NCI-H748 treated with DMSO at 0.1 percent for 48 hours (cell line): ENCODE measurements at regions not wholly inside any gene's neighbourhood (a gene's known extent, or its start where the extent isn't known, plus 50 kb on each side); places are given as distances from the start of the nearest gene placed in this dataset.

Experiments used
- DNase-seq: peaks from one replicate; lab custom pipeline; 2025; lab: John Stamatoyannopoulos, UW

DNA sequence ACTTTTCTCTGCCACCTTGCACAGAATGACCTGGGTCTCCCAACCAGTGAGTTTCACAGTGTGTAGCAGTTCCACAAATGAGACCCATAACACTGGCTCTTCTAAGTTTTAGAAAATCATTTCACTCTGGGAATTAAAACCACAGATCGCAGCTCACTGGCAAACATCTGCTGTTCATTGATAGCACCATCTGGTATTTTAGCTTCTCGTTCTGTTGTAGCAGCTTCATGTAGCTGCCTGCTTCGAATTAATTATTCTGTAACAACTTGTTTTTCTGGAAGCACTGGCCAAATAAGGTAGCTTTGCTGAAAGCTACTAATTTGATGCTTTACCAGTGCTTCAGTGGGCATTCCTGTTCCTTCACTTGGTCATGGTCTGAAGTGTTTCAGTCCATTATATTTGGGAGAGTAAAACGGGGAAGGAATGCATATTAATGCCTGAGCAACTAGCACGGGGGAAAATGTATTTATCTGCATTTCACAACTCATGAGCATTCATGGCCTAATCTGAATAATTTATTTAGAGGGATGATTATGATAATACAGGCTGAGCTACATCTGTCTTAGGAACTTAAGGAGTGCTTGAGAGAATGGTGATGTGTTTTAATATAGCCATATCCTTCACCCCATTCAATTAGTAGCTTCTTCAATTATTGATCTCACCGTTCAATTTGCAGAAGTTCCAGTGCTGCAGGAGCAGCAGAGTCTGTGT, 447.4 kb downstream of the XPNPEP1 start:
- DNase-seq, result no peak

DNA sequence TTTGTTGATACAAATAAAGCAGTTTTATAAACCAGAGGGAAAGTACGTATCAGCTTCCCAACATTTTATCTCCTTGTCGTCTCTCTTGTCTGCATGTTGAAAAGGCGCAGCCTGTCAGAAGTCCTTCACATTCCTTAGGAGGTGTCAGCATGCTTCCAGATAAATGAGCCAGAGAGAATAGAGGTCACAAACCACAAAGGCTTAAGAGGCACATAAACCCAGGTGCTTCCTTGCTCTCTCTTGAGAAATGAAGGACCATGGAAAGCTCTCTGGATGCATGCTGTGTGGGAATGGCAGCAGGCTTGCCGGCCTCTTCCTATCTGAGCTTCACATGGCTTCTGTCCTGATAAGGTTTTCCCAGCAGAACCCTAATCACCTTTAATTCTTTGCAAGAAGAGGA, 448.5 kb downstream of the XPNPEP1 start:
- DNase-seq, result no peak

GRCh38 chr10:109474261-109474660, 449.1 kb downstream of the XPNPEP1 start:
- DNase-seq, result no peak

GRCh38 chr10:109467551-109467950, 455.8 kb downstream of the XPNPEP1 start:
- no peak for DNase-seq

DNA sequence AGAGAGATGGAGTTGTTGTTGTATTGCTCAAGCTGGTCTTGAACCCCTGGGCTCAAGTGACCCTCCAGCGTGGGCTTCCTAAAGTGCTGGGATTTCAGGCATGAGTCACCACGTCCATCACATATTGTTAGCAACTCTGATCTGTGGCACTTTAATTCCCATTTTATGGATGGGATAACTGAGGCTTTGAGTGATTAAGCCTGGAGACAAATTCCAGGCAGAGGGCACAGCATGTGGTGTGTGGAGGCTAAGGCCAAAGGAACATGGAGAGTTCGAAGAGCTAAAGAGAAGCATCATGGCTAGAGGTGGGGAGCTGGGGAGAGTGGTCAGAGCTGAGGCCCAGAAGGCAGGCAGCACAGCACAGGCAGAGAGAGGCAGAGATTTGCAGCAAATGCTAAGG, 458.4 kb downstream of the XPNPEP1 start:
- no peak for DNase-seq

- no peak for DNase-seq
Measured at GRCh38 chr10:109457302-109457638, 466.0 kb downstream of the XPNPEP1 start.

DNA sequence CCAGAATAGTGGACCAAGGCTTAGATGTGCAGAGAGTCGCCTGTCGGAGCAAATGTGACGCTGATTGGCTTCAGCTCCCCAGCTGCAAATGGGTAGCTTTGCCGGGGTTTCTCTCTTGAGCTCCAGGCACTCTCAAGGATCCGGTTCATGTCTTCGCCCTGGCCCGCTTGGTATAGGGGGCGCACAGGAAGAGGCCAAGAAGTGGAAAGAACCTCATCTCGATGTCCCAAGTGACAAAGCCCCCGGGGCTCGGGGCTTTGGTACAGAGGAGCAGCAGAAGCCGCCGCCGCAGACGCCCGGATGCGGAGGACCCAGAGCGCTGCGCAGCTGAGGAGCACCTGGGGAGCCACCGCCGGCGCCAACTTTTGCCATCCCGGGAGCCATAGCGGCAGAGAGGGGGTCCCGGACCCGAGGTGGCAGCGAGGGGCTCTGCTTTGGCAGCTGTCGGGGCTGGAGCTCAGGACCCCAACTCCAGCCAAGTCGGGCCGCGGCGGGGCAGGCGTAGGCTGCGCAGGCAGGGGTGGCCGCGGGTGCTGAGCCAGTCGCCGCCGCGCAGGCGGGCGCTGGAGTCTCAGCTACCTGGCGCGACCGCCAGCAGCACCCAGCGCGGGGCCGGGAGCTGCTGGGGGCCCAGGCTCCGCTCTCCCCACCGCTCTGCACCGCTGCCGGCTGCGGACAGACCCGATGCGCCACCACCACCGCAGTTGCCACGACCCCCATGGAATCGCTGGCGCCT, 466.6 kb downstream of the XPNPEP1 start:
- no peak for DNase-seq

GRCh38 chr10:109454691-109455090, 468.6 kb downstream of the XPNPEP1 start:
- no peak for DNase-seq

DNA sequence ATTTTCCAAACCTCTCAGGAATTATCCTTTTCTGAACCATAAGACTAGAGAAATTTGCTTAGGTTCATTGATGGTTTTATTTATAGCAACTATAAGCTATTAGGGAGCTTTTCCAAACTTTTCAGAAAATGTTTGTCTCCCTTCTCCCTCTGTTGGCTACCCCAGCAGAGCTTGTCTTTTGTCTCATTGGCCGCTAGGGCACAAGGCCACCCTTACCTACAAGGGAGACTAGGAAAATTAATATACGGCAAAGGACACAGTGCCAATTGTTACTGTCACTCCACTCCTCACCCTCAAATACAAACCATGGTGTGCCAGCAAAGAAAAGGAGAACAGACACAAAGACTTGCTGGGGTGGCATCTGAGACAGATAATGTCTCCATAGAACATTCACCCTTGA, 471.4 kb downstream of the XPNPEP1 start:
- DNase-seq, result no peak

DNA sequence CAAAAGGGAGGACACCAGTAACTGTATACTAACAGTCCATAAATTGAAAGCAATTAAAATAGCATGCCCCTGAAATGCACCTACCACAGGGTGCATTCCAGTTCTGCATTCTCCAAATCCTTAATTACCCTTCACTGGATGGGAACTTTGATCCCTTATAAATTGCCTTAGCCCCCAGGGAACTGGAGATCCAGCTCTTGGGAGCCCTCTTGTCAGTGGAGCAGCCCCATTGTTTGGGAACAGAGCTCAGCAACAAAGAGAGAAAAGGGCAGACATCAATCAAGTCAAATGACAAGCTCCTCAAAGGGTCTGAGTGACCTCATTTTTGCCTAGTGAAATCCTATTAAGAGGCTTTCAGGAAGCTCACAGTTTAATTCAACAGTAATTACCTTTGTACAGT, 472.6 kb downstream of the XPNPEP1 start:
- DNase-seq, result peak; percentile 66

- no peak for DNase-seq
Measured at GRCh38 chr10:109433434-109433833, 489.9 kb downstream of the XPNPEP1 start.

GRCh38 chr10:109432281-109432680, 491.0 kb downstream of the XPNPEP1 start:
- no peak for DNase-seq

DNA sequence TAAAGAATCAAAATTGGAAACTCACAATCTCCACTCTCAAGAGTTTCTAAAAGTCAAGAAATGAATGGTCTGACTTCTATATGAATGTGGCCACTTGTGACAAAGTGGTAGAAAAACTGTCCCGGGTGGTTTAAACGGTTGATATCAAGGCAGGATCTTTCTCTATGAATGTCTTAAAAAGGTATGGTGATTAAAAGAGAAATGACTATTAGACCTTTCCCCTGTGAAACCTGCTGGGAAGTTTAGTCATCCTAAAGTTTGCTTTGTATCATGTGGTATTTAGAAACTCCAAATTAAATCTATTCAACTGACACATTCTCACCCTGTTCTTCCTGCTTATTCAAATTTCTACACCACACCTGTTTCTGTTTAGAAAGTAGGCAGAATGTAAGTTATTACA, 492.5 kb downstream of the XPNPEP1 start:
- no peak for DNase-seq

DNA sequence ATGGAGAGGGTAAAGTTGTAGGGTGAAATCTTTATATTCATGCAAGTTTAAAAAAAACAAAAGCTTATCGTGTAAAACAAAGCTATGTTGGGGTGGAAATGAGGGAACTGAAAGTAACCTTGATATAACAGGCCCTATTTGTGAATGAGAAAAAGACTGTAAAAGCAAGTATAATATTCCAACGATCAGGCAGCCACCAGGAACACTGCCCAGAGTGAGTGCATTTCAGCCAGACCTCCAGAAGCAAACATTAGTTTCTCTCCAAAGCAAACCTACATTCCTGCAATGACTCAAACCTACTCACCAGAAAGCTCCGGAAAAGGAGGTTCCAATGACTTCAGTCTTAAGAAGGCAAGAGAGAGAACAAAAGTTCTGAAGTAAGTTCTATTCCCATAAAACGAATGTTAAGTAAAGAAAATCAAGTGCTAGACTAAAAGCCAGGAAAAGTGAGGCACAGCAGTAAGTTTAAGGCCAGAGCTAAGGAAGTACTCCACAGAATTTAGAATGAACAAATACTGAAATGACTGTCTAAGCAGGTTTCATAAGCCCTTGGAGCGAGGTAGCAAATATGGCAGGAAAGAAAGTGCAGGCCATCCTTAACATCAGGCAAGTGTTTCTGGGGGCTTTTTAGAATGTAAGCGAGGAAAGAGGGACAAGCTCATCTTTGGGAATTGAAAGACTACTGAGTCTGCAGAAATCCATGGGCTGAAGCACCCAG, 493.1 kb downstream of the XPNPEP1 start:
- no peak for DNase-seq

GRCh38 chr10:109428775-109429491, 494.4 kb downstream of the XPNPEP1 start:
- DNase-seq, result no peak

DNA sequence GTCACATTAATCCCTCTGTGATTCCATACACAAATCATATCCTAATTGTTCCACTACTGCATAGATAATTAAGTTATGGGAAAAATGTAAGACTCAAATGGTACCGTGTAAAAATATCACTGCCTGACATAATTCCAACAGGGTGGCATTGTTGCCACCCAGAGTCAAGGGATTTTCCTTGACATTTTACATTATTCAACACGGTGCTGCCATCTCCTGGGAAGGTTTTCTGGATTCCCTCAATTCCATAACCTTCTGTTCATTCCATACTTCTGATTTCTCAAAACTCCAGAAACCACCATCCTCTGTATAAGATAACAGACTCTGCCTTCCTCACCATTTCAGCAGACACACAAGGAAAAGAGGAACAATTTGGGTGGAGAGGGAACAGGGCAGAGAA, 495.9 kb downstream of the XPNPEP1 start:
- no peak for DNase-seq

DNA sequence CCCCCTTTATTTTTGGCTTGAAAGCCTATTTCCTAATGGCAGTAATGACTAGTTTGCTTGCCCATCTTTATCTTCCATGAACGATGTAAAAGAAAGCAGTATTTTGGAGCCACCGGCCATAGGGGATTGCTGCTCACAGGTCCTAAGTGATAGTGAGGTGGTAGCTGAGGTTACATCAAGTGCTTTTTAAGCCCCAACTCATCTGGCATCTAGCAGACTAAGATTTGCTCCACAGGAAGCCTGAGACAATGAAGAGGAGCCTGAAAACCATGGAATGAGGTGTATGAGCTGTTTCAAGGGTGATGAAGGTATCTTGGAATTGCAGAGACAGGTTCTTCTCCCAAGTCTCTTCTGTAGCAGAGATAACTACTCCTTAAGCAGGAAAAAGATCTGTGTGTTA, 496.3 kb downstream of the XPNPEP1 start:
- no peak for DNase-seq

GRCh38 chr10:109418795-109419194, 504.5 kb downstream of the XPNPEP1 start:
- DNase-seq, result no peak

DNA sequence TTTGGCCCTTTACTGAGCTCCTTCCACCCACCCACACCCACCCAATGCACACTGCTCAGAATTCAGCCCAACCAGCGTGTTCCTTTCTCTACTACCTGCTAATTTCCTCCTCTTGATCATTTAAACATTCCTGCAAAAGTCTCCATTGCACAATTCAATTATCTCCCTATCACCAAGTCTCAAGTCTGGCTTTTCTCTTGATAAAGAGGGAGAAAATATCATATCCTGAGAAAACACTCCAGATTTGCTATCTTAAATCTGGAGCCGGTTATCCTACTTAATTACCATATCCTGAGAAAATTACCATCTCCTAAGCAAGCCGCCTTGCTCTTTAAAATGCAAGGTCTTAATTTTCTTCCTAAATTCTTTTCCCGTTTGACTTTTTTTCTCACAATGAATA, 505.5 kb downstream of the XPNPEP1 start:
- DNase-seq, result no peak

- DNase-seq, result no peak
Measured at GRCh38 chr10:109412353-109412752, 511.0 kb downstream of the XPNPEP1 start.

DNA sequence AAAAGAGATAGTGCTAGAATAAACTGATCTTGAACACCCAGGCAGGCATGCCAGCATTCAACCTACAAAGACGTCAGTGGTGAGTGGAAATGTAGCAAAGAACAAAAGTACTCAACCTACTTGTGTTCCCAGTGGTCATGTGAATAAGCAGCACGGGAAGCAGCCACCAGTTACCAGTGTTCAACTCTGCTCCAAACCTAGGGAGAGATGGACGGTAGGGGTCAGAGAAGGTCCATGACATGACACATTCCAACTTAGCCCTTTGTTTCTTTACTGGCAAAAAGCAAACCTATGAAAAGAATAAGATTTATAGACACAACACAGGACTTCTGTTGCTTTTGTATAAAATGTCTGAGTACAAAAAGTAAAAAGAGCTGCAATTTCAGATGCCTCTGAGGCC, 511.4 kb downstream of the XPNPEP1 start:
- DNase-seq, result no peak

DNA sequence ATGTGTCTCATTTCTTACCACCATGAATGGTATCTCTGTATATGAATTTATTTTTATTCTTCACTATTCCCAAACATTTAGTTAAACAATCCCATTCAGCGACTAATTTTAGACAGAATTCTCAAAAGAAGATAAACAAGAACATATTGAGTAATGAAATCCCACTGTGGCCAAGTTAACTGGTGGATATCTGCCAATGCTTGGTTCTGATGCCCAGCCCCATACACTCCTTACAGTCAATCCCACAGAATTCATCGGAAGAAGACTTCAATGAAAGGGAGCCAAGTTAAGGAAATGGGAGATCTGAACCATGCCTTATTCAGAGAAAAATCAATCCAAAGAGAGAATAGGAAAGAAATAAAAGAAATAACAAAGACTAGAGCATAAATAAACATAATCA, 518.0 kb downstream of the XPNPEP1 start:
- DNase-seq, result no peak

- DNase-seq, result no peak
Measured at GRCh38 chr10:109403551-109403950, 519.8 kb downstream of the XPNPEP1 start.
